Sigmoid colon (tissue), 6 donors: ENCODE measurements at regions not wholly inside any gene's neighbourhood (a gene's known extent, or its start where the extent isn't known, plus 50 kb on each side); places are given as distances from the start of the nearest gene placed in this dataset.
"Not testable (repeated sequence)": the region's sequence is repeated elsewhere in the genome, so short reads cannot be mapped to it uniquely, and the experiment has no call there.

Source experiments
- DNase-seq: peaks from one replicate; pipeline ENCODE4 v3.0.0-alpha.2; 2019
- H3K27ac ChIP-seq, 4 donors: fragments of 200-600 bp; sonication (generic); one replicate each; pipeline ENCODE4 v1.5.1; 2016 to 2019; ENCODE audit warnings: mild to moderate bottlenecking in 1 of 4
- H3K27me3 ChIP-seq, 3 donors: fragments of 200-600 bp; sonication (generic); one replicate each; pipeline ENCODE4 v1.5.1; 2019; ENCODE audit warnings: mild to moderate bottlenecking in 1 of 3
- H3K36me3 ChIP-seq, 4 donors: fragments of 200-600 bp; sonication (generic); one replicate each; pipeline ENCODE4 v1.5.1; 2016 to 2019
- H3K4me1 ChIP-seq, 4 donors: fragments of 200-600 bp; sonication (generic); one replicate each; pipeline ENCODE4 v1.5.1; 2017 to 2019
- H3K4me3 ChIP-seq, 4 donors: fragments of 200-600 bp; sonication (generic); one replicate each; pipeline ENCODE4 v1.5.1; 2017 to 2019; ENCODE audit warnings: mild to moderate bottlenecking in 2 of 4, moderate library complexity in 1 of 4
- H3K9me3 ChIP-seq, 4 donors: fragments of 200-600 bp in 3 of 4; sonication (generic) in 3 of 4; one replicate each; pipeline versions ENCODE4 v1.5.1 to v1.6.1; 2013 to 2019
- EP300 ChIP-seq, 4 donors: sonication (generic); formaldehyde crosslinking; IDR thresholded peaks; one replicate each; pipeline ENCODE4 v1.6.1; 2017; ENCODE audit warnings: antibody characterized with exemption in 4 of 4
- POLR2A ChIP-seq, 2 donors: fragments of 450-650 bp; IDR thresholded peaks; one replicate each; pipeline ENCODE4 v1.6.1; 2016; ENCODE audit warnings: antibody characterized with exemption in 2 of 2, mild to moderate bottlenecking in 2 of 2, moderate library complexity in 2 of 2
- POLR2AphosphoS5 ChIP-seq, 4 donors: sonication (generic); formaldehyde crosslinking; IDR thresholded peaks; one replicate each; pipeline ENCODE4 v1.6.1; 2017; ENCODE audit warnings: antibody characterized with exemption in 4 of 4
- WGBS, 2 donors: extraction: QIAGEN DNeasy Blood & Tissue Kit; methylation state at CpG; one replicate each; pipeline ENCODE4 v1.1.7; 2013; 5-methylcytosine and 5-hydroxymethylcytosine counted together
- intact Hi-C: fragments of 100-400 bp; cut with DNase I; formaldehyde crosslinking; loops from one replicate; pipeline ENCODE4 v1.15.1; 2023
- TF ChIP-seq, protein P1 (sequence below), 4 experiments: fragments of 450-650 bp in 3 of 4; fragments of 200-600 bp in 1 of 4; IDR thresholded peaks; one replicate each; pipeline ENCODE4 v1.5.1; 2016 to 2019; ENCODE audit warnings: antibody characterized with exemption in 4 of 4, mild to moderate bottlenecking in 3 of 4, moderate library complexity in 2 of 4
- donor health status: healthy with polysubstance abuse.
- donor health status: healthy.

DNA sequence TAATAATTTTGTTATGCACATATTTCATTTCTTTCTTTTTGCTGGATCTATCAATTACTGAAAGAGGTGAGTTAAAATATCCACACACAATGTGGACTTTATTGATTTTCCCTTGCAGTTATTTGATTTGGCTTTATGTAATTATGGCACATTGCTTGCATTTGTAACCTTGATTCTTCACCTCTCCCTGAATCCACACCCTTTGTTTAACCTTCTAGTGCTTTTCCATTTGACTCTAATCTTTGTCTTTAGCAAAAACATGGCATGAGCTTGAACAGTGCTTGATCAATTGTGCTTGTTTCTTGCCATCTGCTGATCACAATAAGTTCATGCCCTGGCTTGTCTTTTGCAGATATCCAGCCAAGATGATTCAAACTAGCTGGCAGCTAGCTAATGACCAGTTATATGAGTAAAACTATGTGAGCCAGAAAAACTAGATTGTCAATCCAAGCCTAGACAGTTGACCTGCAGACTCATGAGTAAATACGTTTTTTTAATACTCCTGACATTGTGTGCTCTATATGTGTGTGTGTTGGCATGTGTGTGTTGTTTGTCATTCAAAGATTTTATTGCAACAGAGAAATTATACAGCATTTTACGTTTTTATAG is 899.2 kb downstream of the NCAM2 start:
- WGBS, 2 donors = 15 to 59% methylated on average over 2 of the region's 2 CpGs
- Histone ChIP-seq H3K27me3 (no peaks in the 10 kb centered on the region), H3K36me3 (no peaks in the 10 kb centered on the region), H3K9me3 (peaks cover 0 to 3% (median 0%) of the 10 kb centered on the region in 4 donors), H3K27ac (no peak overlapping the region), H3K4me1 (no peaks in the 10 kb centered on the region), H3K4me3 (no peak overlapping the region)
- no peak for DNase-seq
- intact Hi-C loops = no loop called here
- no peak for TF ChIP-seq EP300 (IDR thresholded peaks at IDR 0.05)
- TF ChIP-seq POLR2A (IDR thresholded peaks at IDR 0.05) = no peak
- TF ChIP-seq, protein P1, sequence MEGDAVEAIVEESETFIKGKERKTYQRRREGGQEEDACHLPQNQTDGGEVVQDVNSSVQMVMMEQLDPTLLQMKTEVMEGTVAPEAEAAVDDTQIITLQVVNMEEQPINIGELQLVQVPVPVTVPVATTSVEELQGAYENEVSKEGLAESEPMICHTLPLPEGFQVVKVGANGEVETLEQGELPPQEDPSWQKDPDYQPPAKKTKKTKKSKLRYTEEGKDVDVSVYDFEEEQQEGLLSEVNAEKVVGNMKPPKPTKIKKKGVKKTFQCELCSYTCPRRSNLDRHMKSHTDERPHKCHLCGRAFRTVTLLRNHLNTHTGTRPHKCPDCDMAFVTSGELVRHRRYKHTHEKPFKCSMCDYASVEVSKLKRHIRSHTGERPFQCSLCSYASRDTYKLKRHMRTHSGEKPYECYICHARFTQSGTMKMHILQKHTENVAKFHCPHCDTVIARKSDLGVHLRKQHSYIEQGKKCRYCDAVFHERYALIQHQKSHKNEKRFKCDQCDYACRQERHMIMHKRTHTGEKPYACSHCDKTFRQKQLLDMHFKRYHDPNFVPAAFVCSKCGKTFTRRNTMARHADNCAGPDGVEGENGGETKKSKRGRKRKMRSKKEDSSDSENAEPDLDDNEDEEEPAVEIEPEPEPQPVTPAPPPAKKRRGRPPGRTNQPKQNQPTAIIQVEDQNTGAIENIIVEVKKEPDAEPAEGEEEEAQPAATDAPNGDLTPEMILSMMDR (IDR thresholded peaks at IDR 0.05) = no peak
- no peak for TF ChIP-seq POLR2AphosphoS5 (IDR thresholded peaks at IDR 0.05)

DNA sequence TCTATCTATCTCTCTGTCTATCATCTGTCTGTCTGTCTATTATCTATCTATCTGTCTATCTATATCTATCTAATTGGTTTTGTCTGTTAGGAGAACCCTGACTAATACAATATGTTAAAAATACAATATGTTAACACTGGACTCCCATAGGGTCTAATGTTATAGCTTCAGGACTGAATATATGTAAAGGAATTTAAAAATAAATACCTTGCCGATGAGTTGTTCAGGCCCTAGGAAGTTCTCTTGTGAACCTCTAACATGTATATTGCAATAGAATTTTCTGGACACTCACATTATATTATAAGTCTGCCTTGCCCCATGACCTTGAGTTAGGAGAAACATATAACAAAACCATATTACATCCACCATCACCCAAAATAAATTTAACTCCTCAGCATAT is 900.6 kb downstream of the NCAM2 start:
- no peaks in the 10 kb centered on the region for H3K4me1 ChIP-seq
- TF ChIP-seq, protein P1 (IDR thresholded peaks at IDR 0.05) = no peak
- TF ChIP-seq EP300 (IDR thresholded peaks at IDR 0.05) = no peak
- no peak for TF ChIP-seq POLR2AphosphoS5 (IDR thresholded peaks at IDR 0.05)
- TF ChIP-seq POLR2A (IDR thresholded peaks at IDR 0.05) = no peak
- H3K36me3 ChIP-seq = no peaks in the 10 kb centered on the region
- intact Hi-C loops = no loop called here
- H3K27ac ChIP-seq = no peak overlapping the region
- WGBS, 2 donors = 97% methylated on average over 1 of the region's 1 CpG
- H3K9me3 ChIP-seq = peaks cover 0 to under 1% (median 0%) of the 10 kb centered on the region in 4 donors
- DNase-seq = no peak
- H3K4me3 ChIP-seq = no peak overlapping the region
- H3K27me3 ChIP-seq = no peaks in the 10 kb centered on the region

DNA sequence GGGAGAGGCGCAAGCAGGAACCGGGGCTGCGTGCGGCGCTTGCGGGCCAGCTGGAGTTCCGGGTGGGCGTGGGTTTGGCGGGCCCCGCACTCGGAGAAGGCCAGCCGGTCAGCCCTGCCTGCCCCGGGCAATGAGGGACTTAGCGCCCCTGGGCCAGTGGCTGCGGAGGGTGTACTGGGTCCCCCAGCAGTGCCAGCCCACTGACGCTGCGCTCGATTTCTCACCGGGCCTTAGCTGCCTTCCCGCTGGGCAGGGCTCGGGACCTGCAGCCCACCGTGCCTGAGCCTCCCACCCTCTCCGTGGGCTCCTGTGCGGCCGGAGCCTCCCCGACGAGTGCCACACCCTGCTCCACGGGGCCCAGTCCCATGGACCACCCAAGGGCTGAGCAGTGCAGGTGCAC is 904.2 kb downstream of the NCAM2 start:
- H3K36me3 ChIP-seq, intact Hi-C loops, DNase-seq, H3K4me1 ChIP-seq, H3K27me3 ChIP-seq, H3K4me3 ChIP-seq, H3K27ac ChIP-seq, H3K9me3 ChIP-seq: not testable (repeated sequence)
- 94% methylated on average over 28 of the region's 28 CpGs for WGBS, 2 donors

DNA sequence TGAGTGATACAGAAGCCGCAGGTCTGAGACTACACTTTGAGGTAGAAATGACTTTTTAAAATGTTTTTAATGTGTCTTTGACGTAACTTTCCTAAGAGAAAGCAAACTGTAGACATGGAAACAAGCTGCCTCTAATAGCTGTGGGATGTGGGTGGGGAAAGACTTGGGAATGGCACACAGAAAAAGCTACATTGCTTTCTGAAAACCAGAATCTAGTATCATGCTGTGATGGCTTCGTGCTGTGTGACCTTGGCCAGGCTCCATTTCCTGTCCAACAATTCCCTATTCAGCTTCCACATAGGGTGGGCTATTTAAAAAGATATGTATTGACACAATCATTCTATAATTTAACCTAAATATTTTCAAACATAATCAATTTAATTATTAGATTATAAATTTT is 909.1 kb downstream of the NCAM2 start:
- no peaks in the 10 kb centered on the region for H3K36me3 ChIP-seq
- H3K27me3 ChIP-seq = no peaks in the 10 kb centered on the region
- WGBS, 2 donors = 81% methylated on average over 3 of the region's 3 CpGs
- no peak overlapping the region for H3K27ac ChIP-seq
- intact Hi-C loops = no loop called here
- no peaks in the 10 kb centered on the region for H3K4me1 ChIP-seq
- no peaks in the 10 kb centered on the region for H3K9me3 ChIP-seq
- H3K4me3 ChIP-seq = no peak overlapping the region
- TF ChIP-seq POLR2AphosphoS5 (IDR thresholded peaks at IDR 0.05) (no peak), POLR2A (IDR thresholded peaks at IDR 0.05) (no peak)
- no peak for DNase-seq

DNA sequence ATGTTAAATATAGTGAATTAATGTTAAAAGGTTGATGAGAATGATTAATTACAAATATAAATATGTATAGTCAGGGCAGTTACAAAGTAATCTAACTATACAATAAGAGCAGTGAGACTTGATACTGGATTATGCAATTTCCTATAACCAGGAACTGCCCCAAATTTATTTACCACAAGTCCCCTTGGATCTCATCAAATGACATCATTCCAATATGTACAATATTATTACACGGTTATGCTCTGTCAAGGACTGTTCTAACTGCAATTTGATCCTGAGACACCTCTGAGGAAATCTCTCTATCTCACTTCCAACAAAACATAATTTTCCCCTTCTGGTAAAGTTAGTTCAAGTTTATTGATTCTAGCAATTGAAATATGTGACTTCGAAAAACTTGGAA is 917.6 kb downstream of the NCAM2 start:
- Histone ChIP-seq H3K9me3 (no peaks in the 10 kb centered on the region), H3K4me3 (no peak overlapping the region), H3K36me3 (no peaks in the 10 kb centered on the region), H3K4me1 (no peaks in the 10 kb centered on the region), H3K27ac (no peak overlapping the region), H3K27me3 (no peaks in the 10 kb centered on the region)
- 66 to 86% methylated on average over 2 of the region's 2 CpGs for WGBS, 2 donors
- intact Hi-C loops = no loop called here
- TF ChIP-seq POLR2AphosphoS5 (IDR thresholded peaks at IDR 0.05) = no peak
- TF ChIP-seq POLR2A (IDR thresholded peaks at IDR 0.05) = no peak
- no peak for DNase-seq

DNA sequence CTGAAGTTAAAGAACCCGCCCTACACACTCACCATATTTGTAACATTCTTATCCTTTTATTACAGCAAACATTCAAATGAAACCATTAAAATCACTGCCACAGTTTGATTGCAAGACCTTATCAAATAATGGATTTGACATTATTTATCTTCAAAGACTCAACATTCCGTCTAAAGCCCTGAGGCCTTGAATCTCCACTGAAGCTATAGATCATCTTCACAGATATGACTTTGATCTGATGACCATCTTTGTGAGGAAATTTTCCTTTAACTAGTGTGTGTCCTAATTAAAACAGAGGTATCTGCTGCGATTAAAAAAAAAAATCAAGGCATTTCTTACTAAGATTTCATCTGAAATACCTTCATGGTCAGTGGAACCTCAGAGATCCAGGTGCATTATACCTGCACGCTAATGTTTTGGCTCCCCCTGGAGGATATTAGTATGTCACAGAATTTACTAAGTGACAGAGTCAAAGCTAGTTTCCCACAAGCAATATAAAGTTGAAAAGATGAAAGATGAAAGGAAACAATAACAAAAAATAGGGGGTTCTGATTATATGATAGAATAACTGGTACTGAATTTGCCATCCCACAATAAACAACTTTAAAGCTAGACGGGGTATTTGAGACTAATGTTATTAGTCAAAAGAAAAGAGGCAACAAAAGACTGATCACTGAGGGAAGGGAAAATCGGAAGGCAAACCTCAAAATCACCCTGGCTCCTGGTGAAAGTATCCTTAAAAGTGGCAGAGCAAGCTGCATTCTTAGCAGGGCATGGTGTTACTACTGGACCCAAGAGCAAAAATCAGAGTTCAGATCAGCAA is 923.4 kb downstream of the NCAM2 start:
- 53 to 56% methylated on average over 6 of the region's 6 CpGs for WGBS, 2 donors
- no peak for DNase-seq

More for the DNA sequence above, 923.4 kb downstream of the NCAM2 start:
- TF ChIP-seq EP300 (IDR thresholded peaks at IDR 0.05) = no peak
- TF ChIP-seq, protein P1 (IDR thresholded peaks at IDR 0.05) = peak in 3 of 4 experiments; percentile 15 to 46 (median 28)
- no peaks in the 10 kb centered on the region for H3K4me1 ChIP-seq
- H3K36me3 ChIP-seq = no peaks in the 10 kb centered on the region
- H3K4me3 ChIP-seq = no peak overlapping the region
- intact Hi-C loops = no loop called here
- H3K9me3 ChIP-seq = no peaks in the 10 kb centered on the region
- no peak overlapping the region for H3K27ac ChIP-seq
- no peaks in the 10 kb centered on the region for H3K27me3 ChIP-seq
